ENCODE measurements at regions not wholly inside any gene's neighbourhood (a gene's known extent, or its start where the extent isn't known, plus 50 kb on each side); places are given as distances from the start of the nearest gene placed in this dataset.

DNA sequence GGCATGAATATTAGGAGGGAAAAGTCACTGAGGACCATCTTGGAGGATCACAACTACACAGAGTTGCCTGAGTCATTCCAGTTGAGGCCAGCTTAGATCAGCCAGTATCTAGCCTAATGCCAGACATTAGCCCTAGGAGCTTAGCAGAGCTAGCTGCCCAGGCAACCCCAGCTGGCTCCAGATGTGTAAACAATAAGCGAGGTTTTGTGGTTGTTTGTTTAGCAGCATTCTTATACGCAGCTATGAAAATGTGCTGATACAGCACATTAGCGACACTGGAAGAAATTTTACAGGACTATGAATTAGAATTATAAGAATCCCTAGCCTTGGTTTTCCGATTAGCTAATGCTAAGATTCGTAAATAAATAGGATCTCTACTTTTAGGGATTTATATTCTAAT lies 59.3 kb downstream of the BTBD3 start:
- no peak overlapping the region for H3K4me3 Mint-ChIP-seq

DNA sequence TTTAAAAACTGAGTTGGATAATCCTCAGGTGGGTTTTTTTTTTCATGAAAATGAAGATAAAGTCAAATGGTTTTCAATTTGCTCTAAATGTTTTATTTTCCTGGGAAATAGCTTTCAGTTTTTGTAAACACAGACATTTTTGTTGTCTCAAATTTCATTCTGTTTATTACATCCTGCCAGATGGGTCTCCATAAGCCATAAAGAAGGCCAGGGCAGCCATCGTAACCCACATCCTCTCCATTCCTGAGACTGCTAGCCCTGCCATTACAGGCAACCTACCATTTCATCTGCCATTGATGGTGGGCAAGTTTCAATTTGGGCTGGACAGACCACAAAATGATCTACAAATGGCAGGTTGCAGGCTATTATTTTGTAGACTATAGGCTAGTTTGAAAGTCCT lies 60.8 kb downstream of the BTBD3 start:
- H3K4me1 Mint-ChIP-seq (ENCODE audit: low read depth), result no peaks in the 10 kb centered on the region
- no peaks in the 10 kb centered on the region for H3K9me3 Mint-ChIP-seq
- H3K36me3 Mint-ChIP-seq (ENCODE audit: low read depth), result no peaks in the 10 kb centered on the region
- no peak for DNase-seq (ENCODE audit: low spot score)
- H3K27ac Mint-ChIP-seq, result no peak overlapping the region
- H3K4me3 Mint-ChIP-seq, result no peak overlapping the region
- no peaks in the 10 kb centered on the region for H3K27me3 Mint-ChIP-seq (ENCODE audit: low read depth)

More for the DNA sequence above, 59.3 kb downstream of the BTBD3 start:
- Mint-ChIP-seq H3K27ac (no peak overlapping the region), H3K4me1 (ENCODE audit: low read depth) (no peaks in the 10 kb centered on the region), H3K36me3 (ENCODE audit: low read depth) (no peaks in the 10 kb centered on the region), H3K27me3 (ENCODE audit: low read depth) (no peaks in the 10 kb centered on the region), H3K9me3 (no peaks in the 10 kb centered on the region)
- DNase-seq (ENCODE audit: low spot score), result no peak

GRCh38 chr20:11979306-11979990 lies 61.8 kb downstream of the BTBD3 start:
- Mint-ChIP-seq H3K27me3 (ENCODE audit: low read depth) (no peaks in the 10 kb centered on the region), H3K27ac (no peak overlapping the region), H3K4me3 (no peak overlapping the region), H3K4me1 (ENCODE audit: low read depth) (no peaks in the 10 kb centered on the region), H3K9me3 (no peaks in the 10 kb centered on the region), H3K36me3 (ENCODE audit: low read depth) (no peaks in the 10 kb centered on the region)
- no peak for DNase-seq (ENCODE audit: low spot score)

DNA sequence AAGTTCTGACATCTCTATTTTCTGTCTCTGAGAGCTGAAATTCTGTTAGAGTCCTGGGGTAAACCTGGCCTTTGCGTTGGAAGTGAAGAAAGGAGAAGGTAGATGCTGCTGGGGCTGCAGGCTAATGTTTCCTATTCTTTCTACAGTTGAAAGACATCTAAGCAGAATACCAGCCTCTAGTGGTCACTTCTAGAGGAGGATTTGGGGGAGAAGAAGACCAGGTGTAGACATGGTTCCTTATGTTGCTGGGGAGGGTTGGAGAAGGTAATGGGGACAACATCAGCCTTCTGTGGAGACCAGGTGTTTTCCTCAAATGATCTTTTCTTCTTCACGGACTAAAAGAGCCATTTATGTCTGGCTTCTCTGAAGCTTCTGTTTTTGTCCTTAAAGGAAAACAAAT lies 62.6 kb downstream of the BTBD3 start:
- H3K9me3 Mint-ChIP-seq, result no peaks in the 10 kb centered on the region
- H3K36me3 Mint-ChIP-seq (ENCODE audit: low read depth), result no peaks in the 10 kb centered on the region
- H3K27ac Mint-ChIP-seq, result no peak overlapping the region

GRCh38 chr20:11981366-11981947 lies 63.8 kb downstream of the BTBD3 start:
- no peak overlapping the region for H3K27ac Mint-ChIP-seq
- no peaks in the 10 kb centered on the region for H3K36me3 Mint-ChIP-seq (ENCODE audit: low read depth)
- H3K9me3 Mint-ChIP-seq, result no peaks in the 10 kb centered on the region
- H3K27me3 Mint-ChIP-seq (ENCODE audit: low read depth), result no peaks in the 10 kb centered on the region
- H3K4me3 Mint-ChIP-seq, result no peak overlapping the region
- DNase-seq (ENCODE audit: low spot score), result no peak
- H3K4me1 Mint-ChIP-seq (ENCODE audit: low read depth), result no peaks in the 10 kb centered on the region

More for the DNA sequence above, 62.6 kb downstream of the BTBD3 start:
- Mint-ChIP-seq H3K4me1 (ENCODE audit: low read depth) (no peaks in the 10 kb centered on the region), H3K4me3 (no peak overlapping the region), H3K27me3 (ENCODE audit: low read depth) (no peaks in the 10 kb centered on the region)
- no peak for DNase-seq (ENCODE audit: low spot score)

DNA sequence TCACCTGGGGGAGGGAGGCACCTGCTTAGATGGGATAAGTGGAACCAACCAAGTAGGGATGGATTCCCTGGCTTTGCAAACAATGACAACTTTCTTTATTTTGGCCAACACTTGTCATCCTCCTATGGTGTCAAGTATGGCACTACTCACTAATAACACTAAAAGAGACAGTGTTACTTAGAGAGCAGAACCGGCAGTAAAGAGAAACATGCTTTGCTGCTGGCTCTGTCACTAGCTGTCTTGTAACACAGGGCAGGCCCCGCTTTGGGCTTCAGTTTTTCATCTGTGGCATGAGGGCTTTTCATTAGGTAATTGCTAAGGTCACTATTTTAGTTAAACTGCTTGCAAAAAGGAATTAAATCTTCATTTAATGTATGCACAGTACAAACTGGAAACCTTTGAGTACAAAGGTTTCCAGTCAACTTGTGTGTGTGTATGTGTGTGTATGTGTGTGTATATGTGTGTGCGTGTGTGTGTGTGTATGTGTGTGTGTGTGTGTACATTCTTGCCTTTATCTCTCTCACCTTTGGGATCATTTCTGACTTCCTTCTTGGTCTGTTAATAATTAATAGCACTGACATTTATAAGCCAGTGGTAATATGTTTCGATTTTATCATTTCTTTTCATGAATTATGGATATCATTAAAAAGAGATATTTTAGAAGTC lies 64.7 kb downstream of the BTBD3 start:
- H3K9me3 Mint-ChIP-seq, result no peaks in the 10 kb centered on the region
- H3K4me3 Mint-ChIP-seq, result no peak overlapping the region
- H3K4me1 Mint-ChIP-seq (ENCODE audit: low read depth), result no peaks in the 10 kb centered on the region
- DNase-seq (ENCODE audit: low spot score), result no peak
- no peak overlapping the region for H3K27ac Mint-ChIP-seq
- H3K27me3 Mint-ChIP-seq (ENCODE audit: low read depth), result no peaks in the 10 kb centered on the region
- no peaks in the 10 kb centered on the region for H3K36me3 Mint-ChIP-seq (ENCODE audit: low read depth)

- no peak overlapping the region for H3K4me3 Mint-ChIP-seq
- H3K36me3 Mint-ChIP-seq (ENCODE audit: low read depth), result no peaks in the 10 kb centered on the region
- no peaks in the 10 kb centered on the region for H3K4me1 Mint-ChIP-seq (ENCODE audit: low read depth)
- H3K27ac Mint-ChIP-seq, result no peak overlapping the region
- no peak for DNase-seq (ENCODE audit: low spot score)
- H3K27me3 Mint-ChIP-seq (ENCODE audit: low read depth), result no peaks in the 10 kb centered on the region
- no peaks in the 10 kb centered on the region for H3K9me3 Mint-ChIP-seq
Observed at GRCh38 chr20:11982955-11983470, 65.3 kb downstream of the BTBD3 start.

GRCh38 chr20:11986954-11987353 lies 69.3 kb downstream of the BTBD3 start:
- no peak for DNase-seq (ENCODE audit: low spot score)

DNA sequence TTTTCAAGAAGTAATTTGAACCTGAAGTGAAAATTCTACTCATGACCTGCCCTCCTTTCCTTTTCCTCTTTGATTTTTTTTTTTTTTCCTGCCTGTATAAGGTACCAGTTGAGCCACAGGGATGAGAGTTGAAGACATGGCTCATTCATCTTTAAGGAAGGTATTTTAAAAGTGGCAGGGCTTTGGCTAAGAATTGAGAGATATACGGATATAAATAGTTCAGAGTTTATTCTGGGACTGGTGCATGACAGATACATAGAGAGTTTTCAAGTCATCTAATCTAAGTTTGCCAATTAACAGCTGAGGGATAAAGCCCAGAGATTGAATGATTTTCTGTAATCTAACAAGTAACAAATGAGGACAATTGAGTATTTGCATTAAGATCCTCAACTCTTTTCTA lies 69.8 kb downstream of the BTBD3 start:
- Mint-ChIP-seq H3K27me3 (ENCODE audit: low read depth) (no peaks in the 10 kb centered on the region), H3K27ac (no peak overlapping the region), H3K36me3 (ENCODE audit: low read depth) (no peaks in the 10 kb centered on the region), H3K4me1 (ENCODE audit: low read depth) (no peaks in the 10 kb centered on the region), H3K4me3 (no peak overlapping the region), H3K9me3 (no peaks in the 10 kb centered on the region)
- no peak for DNase-seq (ENCODE audit: low spot score)

More at GRCh38 chr20:11986954-11987353, 69.3 kb downstream of the BTBD3 start:
- Mint-ChIP-seq H3K27ac (no peak overlapping the region), H3K27me3 (ENCODE audit: low read depth) (no peaks in the 10 kb centered on the region), H3K36me3 (ENCODE audit: low read depth) (no peaks in the 10 kb centered on the region), H3K4me1 (ENCODE audit: low read depth) (no peaks in the 10 kb centered on the region), H3K4me3 (no peak overlapping the region), H3K9me3 (no peaks in the 10 kb centered on the region)

GRCh38 chr20:11989018-11989771 lies 71.5 kb downstream of the BTBD3 start:
- H3K27ac Mint-ChIP-seq, result no peak overlapping the region
- no peaks in the 10 kb centered on the region for H3K27me3 Mint-ChIP-seq (ENCODE audit: low read depth)
- H3K9me3 Mint-ChIP-seq, result no peaks in the 10 kb centered on the region
- H3K4me3 Mint-ChIP-seq, result no peak overlapping the region
- DNase-seq (ENCODE audit: low spot score), result no peak
- H3K36me3 Mint-ChIP-seq (ENCODE audit: low read depth), result no peaks in the 10 kb centered on the region
- no peaks in the 10 kb centered on the region for H3K4me1 Mint-ChIP-seq (ENCODE audit: low read depth)

DNA sequence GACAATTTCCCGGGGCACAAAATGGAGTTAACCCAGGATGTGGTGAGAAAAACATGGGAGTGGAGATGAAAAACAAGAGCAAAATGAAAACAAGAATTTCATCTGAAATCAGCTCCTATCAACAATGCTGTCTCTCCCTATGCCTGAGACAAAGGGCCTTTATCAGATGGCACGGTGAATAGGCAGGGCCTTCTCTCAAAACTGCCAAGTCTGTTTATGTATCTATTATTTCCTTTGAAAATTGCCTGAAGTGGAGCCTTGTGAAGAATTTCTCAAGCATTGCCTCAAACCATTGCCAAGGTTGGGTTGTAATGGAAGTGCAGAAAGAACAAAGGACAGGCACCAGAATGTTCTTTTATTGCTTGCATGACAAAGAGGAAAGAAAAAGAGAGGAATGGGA lies 74.7 kb downstream of the BTBD3 start:
- no peaks in the 10 kb centered on the region for H3K27me3 Mint-ChIP-seq (ENCODE audit: low read depth)
- no peaks in the 10 kb centered on the region for H3K4me1 Mint-ChIP-seq (ENCODE audit: low read depth)
- DNase-seq (ENCODE audit: low spot score), result no peak
- no peaks in the 10 kb centered on the region for H3K9me3 Mint-ChIP-seq
- H3K4me3 Mint-ChIP-seq, result no peak overlapping the region
- H3K36me3 Mint-ChIP-seq (ENCODE audit: low read depth), result no peaks in the 10 kb centered on the region
- no peak overlapping the region for H3K27ac Mint-ChIP-seq

DNA sequence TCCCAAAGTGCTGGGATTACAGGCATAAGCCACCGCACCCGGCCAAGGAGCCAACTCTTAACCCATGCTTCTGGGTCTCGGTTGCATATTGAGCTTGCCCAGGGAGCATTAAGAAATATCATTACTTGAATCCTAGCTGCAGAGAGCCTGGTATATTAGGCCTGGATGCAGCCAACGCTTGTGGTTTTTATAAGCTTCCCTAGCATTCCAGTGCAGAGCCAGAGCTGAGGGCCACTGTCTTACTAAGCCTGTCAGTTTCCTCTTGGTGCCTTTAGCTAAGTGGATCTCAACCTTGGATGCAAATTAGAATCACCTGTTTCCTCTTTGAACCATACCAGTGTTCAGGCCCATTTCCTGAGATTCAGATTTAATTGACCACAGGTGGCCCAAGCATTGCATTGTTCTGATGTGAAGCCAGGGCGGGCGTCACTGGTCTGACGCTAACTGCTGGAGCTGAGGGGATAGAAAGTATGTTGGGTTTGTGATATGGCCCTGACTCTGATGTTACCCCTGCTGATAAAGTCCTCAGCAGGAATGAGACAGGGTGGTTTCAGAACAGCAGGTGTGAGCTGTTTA lies 76.3 kb downstream of the BTBD3 start:
- Mint-ChIP-seq H3K4me3 (no peak overlapping the region), H3K9me3 (no peaks in the 10 kb centered on the region), H3K4me1 (ENCODE audit: low read depth) (no peaks in the 10 kb centered on the region), H3K27ac (no peak overlapping the region), H3K36me3 (ENCODE audit: low read depth) (no peaks in the 10 kb centered on the region), H3K27me3 (ENCODE audit: low read depth) (no peaks in the 10 kb centered on the region)
- no peak for DNase-seq (ENCODE audit: low spot score)

DNA sequence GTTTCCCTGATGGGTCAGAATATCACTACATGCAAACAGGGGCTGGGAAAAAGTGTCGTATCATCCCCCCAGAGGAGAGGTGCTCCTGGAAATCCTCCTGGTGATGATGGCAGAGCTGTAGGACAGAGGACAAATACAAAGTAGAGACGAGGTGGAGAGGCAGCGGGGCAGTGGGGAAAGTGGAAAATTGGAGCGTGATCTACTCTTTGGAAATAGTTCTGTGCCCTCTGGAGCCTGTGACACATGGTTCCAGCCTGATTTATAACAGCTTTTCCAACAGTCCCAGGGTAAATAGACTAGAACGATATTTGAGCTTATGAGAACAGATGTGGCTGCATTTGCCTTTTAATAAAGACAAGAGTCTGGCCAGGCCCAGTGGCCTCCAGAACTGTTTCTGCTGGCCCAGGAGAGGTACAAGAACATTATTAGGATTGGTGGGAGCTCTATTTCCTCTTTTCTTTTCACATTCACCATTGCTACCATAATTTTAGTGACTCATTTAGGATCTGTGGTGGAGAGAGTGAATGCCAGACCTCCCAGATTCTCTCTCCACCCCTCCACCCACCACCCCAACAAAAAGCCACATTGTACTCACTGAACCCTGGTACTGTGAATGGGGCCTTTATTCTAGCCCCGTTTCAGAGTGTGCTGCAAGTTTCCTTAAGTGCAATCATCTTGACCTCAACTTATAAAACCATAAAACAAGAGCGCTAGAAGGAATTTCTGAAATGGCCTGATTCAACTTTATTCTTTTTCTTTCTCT lies 78.3 kb downstream of the BTBD3 start:
- Mint-ChIP-seq H3K9me3 (no peaks in the 10 kb centered on the region), H3K27me3 (ENCODE audit: low read depth) (no peaks in the 10 kb centered on the region), H3K27ac (no peak overlapping the region), H3K4me3 (no peak overlapping the region), H3K36me3 (ENCODE audit: low read depth) (no peaks in the 10 kb centered on the region), H3K4me1 (ENCODE audit: low read depth) (no peaks in the 10 kb centered on the region)
- DNase-seq (ENCODE audit: low spot score), result no peak
